ENCODE measurements at regions not wholly inside any gene's neighbourhood (a gene's known extent, or its start where the extent isn't known, plus 50 kb on each side); places are given as distances from the start of the nearest gene placed in this dataset.

DNA sequence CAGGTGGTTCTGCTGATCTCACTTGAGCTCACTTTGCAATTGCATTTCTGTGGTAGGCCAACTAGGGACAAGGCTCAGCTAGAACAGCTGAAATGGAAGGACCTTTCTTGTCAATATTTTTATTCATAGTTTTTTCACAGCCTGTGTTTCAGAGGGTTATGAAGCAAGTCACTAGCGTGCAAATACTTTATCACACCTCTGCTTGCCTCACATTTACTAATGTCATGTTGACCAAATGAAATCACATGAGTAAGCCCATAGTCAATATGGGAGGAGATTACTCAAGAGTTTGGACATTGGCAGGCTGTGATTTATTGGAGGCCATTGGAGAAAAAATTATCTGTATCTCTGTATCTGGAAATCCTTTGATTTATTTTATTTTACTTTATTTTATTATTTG is 628.3 kb upstream of the EPHA5 start:
- TF ChIP-seq, protein P1, sequence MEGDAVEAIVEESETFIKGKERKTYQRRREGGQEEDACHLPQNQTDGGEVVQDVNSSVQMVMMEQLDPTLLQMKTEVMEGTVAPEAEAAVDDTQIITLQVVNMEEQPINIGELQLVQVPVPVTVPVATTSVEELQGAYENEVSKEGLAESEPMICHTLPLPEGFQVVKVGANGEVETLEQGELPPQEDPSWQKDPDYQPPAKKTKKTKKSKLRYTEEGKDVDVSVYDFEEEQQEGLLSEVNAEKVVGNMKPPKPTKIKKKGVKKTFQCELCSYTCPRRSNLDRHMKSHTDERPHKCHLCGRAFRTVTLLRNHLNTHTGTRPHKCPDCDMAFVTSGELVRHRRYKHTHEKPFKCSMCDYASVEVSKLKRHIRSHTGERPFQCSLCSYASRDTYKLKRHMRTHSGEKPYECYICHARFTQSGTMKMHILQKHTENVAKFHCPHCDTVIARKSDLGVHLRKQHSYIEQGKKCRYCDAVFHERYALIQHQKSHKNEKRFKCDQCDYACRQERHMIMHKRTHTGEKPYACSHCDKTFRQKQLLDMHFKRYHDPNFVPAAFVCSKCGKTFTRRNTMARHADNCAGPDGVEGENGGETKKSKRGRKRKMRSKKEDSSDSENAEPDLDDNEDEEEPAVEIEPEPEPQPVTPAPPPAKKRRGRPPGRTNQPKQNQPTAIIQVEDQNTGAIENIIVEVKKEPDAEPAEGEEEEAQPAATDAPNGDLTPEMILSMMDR (conservative IDR thresholded peaks at IDR 0.05 in 1 of 2, IDR thresholded peaks at IDR 0.05 in 1 of 2; ENCODE audit: low read depth in 1 of 2, low read length in 2 of 2) = no peak
- no peak for TF ChIP-seq EZH2 (IDR thresholded peaks at IDR 0.05; ENCODE audit: low read length, missing control alignments)

DNA sequence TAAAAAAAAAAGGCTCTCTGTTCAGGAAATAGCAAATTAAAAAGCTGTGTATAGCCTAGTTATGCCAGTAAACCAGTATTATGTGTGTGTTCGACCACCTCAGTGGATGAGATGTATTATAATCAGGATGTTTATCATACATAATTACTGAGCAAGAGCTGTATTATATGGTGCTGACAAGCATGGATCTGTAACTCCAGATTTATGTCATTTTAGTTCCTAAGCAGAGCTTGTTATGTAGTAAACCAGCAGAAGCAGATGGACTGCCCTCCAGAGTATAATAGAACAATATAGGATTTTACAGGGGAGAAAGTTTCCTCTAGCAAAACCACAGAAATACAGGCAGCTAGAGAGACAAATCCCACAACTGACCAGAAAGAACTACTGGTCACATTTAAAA is 627.4 kb upstream of the EPHA5 start:
- Histone ChIP-seq H2AFZ (ENCODE audit: low read length) (no peak overlapping the region), H3K4me2 (ENCODE audit: extremely low read depth, insufficient read depth, low read length) (no peak overlapping the region), H3K36me3 (ENCODE audit: control insufficient read depth, insufficient read depth, low read length) (no peaks in the 10 kb centered on the region), H3K9me3 (ENCODE audit: control insufficient read depth, insufficient read depth, low read depth, low read length) (no peaks in the 10 kb centered on the region), H3K4me3 (replicated peaks in 1 of 4; ENCODE audit: control extremely low read depth in 1 of 4, insufficient read depth in 1 of 4, low read depth in 3 of 4, low read length in 4 of 4) (no peak overlapping the region), H3K27ac (ENCODE audit: insufficient read depth, low read length) (no peak overlapping the region), H3K4me1 (ENCODE audit: control insufficient read depth, extremely low read depth, insufficient read depth, low read length) (no peaks in the 10 kb centered on the region), H3K9ac (ENCODE audit: insufficient read depth, low read length) (no peak overlapping the region), H4K20me1 (ENCODE audit: control insufficient read depth, extremely low read depth, insufficient read depth, low read length) (no peaks in the 10 kb centered on the region), H3K79me2 (ENCODE audit: control insufficient read depth, insufficient read depth, low read length) (no peaks in the 10 kb centered on the region), H3K27me3 (ENCODE audit: control insufficient read depth, insufficient read depth, low read length) (no peaks in the 10 kb centered on the region)
- no peak for DNase-seq (ENCODE audit: low read depth in 2 of 2)
- TF ChIP-seq, protein P1 (conservative IDR thresholded peaks at IDR 0.05 in 1 of 2, IDR thresholded peaks at IDR 0.05 in 1 of 2; ENCODE audit: low read depth in 1 of 2, low read length in 2 of 2) = no peak
- no peak for TF ChIP-seq EZH2 (IDR thresholded peaks at IDR 0.05; ENCODE audit: low read length, missing control alignments)

More for the DNA sequence above, 628.3 kb upstream of the EPHA5 start:
- no peak overlapping the region for H3K27ac ChIP-seq (ENCODE audit: insufficient read depth, low read length)
- H3K4me1 ChIP-seq (ENCODE audit: control insufficient read depth, extremely low read depth, insufficient read depth, low read length) = no peaks in the 10 kb centered on the region
- no peaks in the 10 kb centered on the region for H3K9me3 ChIP-seq (ENCODE audit: control insufficient read depth, insufficient read depth, low read depth, low read length)
- no peaks in the 10 kb centered on the region for H4K20me1 ChIP-seq (ENCODE audit: control insufficient read depth, extremely low read depth, insufficient read depth, low read length)
- no peak overlapping the region for H3K4me3 ChIP-seq (replicated peaks in 1 of 4; ENCODE audit: control extremely low read depth in 1 of 4, insufficient read depth in 1 of 4, low read depth in 3 of 4, low read length in 4 of 4)
- no peaks in the 10 kb centered on the region for H3K27me3 ChIP-seq (ENCODE audit: control insufficient read depth, insufficient read depth, low read length)
- H3K36me3 ChIP-seq (ENCODE audit: control insufficient read depth, insufficient read depth, low read length) = no peaks in the 10 kb centered on the region
- H3K9ac ChIP-seq (ENCODE audit: insufficient read depth, low read length) = no peak overlapping the region
- no peak overlapping the region for H2AFZ ChIP-seq (ENCODE audit: low read length)
- H3K79me2 ChIP-seq (ENCODE audit: control insufficient read depth, insufficient read depth, low read length) = no peaks in the 10 kb centered on the region
- no peak overlapping the region for H3K4me2 ChIP-seq (ENCODE audit: extremely low read depth, insufficient read depth, low read length)
- DNase-seq (ENCODE audit: low read depth in 2 of 2) = no peak

DNA sequence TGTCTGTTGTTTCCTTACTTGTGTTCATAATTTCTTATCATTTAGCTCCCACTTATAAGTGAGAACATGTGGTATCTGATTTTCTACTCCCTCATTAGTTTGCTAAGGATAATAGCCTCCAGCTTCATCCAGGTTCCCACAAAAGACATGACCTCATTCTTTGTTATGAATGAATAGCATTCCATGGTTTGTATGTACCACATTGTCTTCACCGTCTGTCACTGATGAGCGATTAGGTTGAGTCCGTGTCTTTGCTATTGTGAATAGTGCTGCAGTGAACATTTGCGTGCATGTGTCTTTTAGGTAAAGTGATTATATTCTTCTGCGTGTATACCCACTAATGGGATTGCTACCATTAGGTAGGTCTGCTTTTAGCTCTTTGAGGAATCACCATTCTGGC is 624.3 kb upstream of the EPHA5 start:
- DNase-seq (ENCODE audit: low read depth in 2 of 2) = peak in 1 of 2 donors; percentile 81
- no peaks in the 10 kb centered on the region for H4K20me1 ChIP-seq (ENCODE audit: control insufficient read depth, extremely low read depth, insufficient read depth, low read length)
- no peaks in the 10 kb centered on the region for H3K79me2 ChIP-seq (ENCODE audit: control insufficient read depth, insufficient read depth, low read length)
- no peak overlapping the region for H3K9ac ChIP-seq (ENCODE audit: insufficient read depth, low read length)
- H3K4me2 ChIP-seq (ENCODE audit: extremely low read depth, insufficient read depth, low read length) = no peak overlapping the region
- no peaks in the 10 kb centered on the region for H3K4me1 ChIP-seq (ENCODE audit: control insufficient read depth, extremely low read depth, insufficient read depth, low read length)
- no peaks in the 10 kb centered on the region for H3K9me3 ChIP-seq (ENCODE audit: control insufficient read depth, insufficient read depth, low read depth, low read length)
- no peak overlapping the region for H2AFZ ChIP-seq (ENCODE audit: low read length)
- H3K4me3 ChIP-seq (replicated peaks in 1 of 4; ENCODE audit: control extremely low read depth in 1 of 4, insufficient read depth in 1 of 4, low read depth in 3 of 4, low read length in 4 of 4) = no peak overlapping the region
- no peak for TF ChIP-seq EZH2 (IDR thresholded peaks at IDR 0.05; ENCODE audit: low read length, missing control alignments)
- TF ChIP-seq, protein P1 (conservative IDR thresholded peaks at IDR 0.05 in 1 of 2, IDR thresholded peaks at IDR 0.05 in 1 of 2; ENCODE audit: low read depth in 1 of 2, low read length in 2 of 2) = no peak
- H3K36me3 ChIP-seq (ENCODE audit: control insufficient read depth, insufficient read depth, low read length) = no peaks in the 10 kb centered on the region
- H3K27ac ChIP-seq (ENCODE audit: insufficient read depth, low read length) = no peak overlapping the region
- no peaks in the 10 kb centered on the region for H3K27me3 ChIP-seq (ENCODE audit: control insufficient read depth, insufficient read depth, low read length)
